GM19324 (cell line): ENCODE measurements at regions not wholly inside any gene's neighbourhood (a gene's known extent, or its start where the extent isn't known, plus 50 kb on each side); places are given as distances from the start of the nearest gene placed in this dataset.

ENCODE experiments used
- ATAC-seq: cut with Tn5 transposase; IDR thresholded peaks from one replicate; pipeline ENCODE4 v1.9.1; 2021; ENCODE audit warnings: mild to moderate bottlenecking, moderate library complexity; ENCODE audit not compliant: unreplicated experiment, low FRiP score

DNA sequence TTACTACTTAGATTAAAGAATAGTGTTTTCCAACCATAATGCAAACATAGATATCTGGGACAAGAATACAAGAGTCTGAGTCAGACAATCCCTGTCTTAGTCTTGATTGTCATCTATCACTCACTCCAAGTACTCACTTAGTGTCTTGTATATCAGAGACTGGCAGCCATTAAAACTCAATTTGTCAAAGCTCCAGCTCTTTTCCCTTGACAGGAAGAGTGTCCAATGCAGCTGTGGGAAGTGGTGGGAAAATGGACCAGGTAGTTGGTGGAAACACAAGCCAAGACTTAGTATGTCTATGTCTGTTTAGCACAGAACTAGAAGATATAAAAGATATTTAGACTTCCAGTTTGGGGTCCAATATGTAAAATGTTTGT lies 271.6 kb upstream of the CLEC14A start:
- ATAC-seq = no peak

DNA sequence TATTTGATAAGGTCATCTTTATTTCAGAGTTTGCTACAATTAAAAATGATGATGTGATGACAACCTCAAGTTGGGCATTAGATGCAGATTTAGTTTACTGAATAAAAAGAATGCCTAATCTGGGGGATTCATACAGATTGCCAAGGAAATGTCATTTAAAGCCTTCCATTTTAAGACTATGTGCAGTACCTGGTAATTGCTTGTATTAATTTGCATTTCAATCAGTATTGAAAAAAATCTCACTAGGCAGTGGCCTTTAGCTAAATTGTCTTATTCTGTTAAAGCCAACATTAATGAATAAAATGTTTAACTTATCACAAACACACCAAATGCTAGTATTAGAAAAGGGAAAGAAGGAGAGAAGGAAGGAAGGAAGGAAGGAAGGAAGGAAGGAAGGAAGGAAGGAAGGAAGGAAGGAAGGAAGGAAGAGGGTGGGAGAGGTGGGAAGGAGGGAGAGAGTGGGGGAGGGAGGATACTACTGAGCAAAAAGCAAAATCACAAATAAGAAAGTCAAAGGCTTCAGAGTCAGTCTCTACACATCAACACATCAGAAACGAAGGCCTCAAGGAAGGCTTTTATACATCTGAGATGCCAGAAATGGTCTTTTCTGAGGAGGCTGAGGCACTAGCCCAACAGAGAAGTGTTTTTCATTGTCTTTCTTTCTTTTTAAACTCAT lies 271.1 kb upstream of the CLEC14A start:
- ATAC-seq = no peak

DNA sequence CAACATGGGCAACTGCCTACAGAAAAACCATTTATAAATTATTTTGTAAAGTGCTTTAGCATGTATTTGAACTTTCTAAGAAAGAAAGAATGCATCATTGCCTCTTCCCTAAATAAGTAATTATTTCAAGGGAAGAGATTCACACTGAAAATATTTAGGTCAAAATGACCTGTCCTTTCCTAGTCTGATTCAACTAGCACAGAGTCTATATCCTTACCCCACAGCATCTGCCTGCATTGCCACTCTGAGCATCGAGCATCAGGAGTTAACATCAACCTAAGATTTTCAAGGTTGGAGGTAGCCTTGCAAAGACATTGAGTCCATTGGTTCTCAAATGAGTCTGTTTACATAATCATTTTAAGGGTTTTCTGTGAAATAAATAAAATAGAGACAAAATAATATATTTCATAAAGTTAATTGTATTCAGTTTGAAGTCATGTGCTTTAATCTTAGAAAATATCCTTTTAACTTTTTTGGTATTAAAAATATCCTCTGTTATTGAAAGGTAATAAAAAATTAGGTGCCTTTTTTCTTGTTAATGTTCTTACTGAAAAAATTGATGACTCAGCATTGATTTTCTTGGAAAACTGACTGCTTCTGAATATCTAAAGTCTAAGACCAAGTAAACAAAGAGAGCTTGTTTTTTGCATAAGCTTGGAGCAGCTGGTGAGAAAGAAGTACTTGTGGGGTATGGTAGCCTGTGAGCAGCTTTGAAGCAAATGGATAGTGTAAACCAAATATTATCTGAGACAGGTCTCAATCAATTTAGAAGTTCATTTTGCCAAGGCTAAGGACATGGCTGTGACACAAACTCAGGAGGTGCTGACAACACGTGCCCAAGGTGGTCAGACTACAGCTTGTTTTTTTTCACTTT lies 269.0 kb upstream of the CLEC14A start:
- ATAC-seq = no peak

DNA sequence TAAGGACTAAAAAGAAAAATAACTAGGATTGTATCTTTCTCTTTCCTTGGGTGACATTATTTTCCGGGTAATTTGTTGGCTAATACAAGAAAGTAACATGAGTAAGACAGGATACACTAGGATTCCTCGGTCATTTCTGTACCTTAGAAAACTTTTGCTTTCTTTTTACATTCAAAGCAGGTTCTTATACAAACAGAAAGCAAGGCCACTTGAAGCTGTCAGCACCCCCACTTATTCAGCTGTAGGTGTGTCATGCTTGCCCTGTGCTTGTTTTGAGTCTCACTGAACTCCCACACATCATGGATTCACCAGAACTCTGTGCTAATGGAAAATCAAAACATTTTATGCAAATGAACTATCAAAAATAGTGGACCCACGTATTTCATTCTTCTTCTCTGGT lies 266.8 kb upstream of the CLEC14A start:
- no peak for ATAC-seq

DNA sequence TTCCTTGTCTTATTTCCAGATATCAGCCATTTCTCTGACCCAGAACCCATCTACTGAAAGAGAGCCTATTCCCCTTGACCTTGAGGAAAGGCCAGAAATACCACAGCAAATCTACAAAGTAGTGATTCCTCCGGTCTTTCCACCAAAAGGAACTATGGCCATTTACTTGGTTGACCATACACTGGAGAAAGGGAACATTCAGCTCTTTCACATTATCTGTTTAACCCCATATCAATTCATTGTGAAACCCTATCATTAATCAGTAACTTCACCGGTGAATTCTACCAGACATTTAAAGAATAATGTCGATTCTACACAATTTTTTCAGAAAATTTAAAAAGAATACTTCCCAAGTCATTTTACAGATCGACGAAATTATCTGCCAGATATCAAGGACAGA lies 265.7 kb upstream of the CLEC14A start:
- ATAC-seq = no peak

DNA sequence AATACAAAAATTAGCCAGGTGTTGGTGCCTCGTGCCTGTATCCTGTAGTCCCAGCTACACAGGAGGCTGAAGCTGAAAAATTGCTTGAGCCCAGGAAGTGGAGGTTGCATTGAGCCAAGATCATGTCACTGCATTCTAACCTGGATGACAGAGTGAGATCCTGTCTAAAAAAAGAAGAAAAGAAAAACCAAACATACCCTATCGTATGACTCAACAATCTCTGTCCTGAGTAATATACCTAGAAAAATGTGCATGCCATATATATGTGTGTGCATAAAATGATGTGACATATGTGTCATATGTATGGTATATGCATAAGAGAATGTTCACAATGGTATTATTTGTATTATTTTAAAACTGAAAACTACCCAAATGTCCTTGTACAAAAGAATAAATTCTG lies 261.5 kb upstream of the CLEC14A start:
- no peak for ATAC-seq

DNA sequence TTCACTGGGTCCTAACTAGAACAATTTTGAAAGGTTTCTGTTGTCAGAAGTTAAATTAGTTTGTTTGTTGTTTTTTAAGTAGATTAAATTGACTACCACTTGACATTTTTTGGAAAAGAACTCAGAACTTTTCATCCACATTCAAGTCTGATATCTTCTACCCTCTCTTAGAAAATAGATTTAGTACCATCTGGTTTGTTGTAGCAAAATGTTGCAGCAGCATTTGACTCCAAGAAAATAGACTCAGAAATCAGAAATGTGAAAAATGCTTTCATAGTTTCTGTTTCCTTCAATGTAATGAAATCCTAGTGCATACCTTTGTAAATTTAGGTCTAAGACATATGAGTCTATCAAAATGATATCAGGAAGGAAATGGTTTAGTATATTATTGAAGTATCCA lies 256.3 kb upstream of the CLEC14A start:
- ATAC-seq = no peak

DNA sequence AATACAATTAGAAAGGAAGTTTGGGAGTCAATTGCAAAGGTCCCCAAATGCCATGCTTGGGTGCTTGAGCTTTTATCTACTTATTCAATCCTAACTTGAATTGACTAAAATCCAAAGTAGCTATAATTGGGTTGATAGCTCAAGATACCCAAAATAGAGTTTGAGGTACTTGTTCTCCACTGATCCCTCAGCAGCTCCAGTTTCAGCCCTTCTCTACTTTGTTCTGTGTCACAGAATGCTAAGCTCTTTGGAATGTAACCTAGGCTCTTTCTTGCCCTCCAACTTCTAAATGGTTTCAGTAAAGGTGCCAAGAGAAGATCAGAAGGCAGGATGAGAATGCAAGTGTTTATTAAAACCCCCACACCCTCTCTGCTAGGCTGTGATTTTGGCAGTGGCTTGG lies 251.4 kb upstream of the CLEC14A start:
- ATAC-seq = no peak

DNA sequence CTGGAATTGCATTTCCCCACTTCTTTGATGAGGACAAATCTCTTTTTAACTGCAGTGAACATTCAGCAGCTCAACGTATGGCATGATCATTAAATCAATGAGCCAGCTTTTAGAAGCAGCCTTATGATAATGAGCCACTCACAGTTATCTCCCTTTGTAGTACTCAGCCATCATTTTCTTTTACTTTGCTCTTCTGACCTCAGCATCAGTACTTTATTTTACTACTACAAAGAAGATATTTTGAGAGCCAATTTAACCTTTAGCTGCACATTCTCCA lies 250.0 kb upstream of the CLEC14A start:
- ATAC-seq = no peak

DNA sequence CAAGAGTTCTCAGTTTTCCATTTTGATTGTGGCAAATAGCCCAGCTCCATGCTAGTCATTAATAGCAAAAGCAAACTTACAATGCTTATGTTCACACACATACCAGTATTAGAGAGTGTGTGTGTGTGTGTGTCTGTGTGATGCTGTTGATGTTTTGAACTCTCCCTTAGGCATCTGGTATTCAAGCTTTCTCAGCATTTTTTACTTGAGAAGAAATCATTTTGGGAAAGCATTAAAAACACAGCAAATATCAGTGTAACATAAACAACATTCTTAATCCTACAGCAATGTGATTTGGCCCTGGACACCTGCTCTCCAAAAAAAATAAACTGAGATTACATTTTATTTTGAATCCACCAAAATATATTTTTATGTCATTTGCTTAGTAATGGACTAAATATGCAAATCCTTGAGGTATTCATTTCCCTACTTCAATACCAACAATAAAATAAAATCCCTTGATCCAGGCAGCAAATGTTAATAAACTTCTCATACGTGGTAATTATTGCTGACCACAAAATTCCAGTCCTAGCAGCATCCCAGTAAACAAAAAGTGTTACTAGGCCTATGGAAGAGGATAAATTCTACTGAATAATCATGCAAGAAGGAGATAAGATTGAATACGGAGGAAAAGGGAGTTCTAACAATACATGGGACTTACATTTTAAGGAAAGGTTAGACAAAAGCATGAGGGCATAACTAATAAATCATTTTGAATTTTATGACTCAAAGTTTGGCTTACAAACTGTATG lies 249.5 kb upstream of the CLEC14A start:
- ATAC-seq = no peak

DNA sequence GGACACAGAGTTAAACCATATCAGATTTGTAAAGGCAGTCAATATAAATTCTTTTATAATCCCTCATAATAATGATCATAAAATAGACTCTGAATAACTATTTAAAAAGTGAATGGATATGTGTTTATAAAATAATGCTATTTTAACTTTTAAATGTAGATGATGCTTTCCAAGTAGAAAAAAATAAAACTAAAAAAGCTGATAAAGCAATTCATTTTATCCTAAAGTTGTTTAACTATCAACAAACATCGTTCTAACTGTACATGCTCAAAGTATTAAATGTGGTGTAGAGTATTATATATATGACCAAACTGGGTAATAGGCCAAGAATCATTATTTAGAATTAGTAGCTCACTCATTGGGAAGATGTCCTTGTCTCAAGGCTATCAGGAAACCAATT lies 248.3 kb upstream of the CLEC14A start:
- no peak for ATAC-seq

DNA sequence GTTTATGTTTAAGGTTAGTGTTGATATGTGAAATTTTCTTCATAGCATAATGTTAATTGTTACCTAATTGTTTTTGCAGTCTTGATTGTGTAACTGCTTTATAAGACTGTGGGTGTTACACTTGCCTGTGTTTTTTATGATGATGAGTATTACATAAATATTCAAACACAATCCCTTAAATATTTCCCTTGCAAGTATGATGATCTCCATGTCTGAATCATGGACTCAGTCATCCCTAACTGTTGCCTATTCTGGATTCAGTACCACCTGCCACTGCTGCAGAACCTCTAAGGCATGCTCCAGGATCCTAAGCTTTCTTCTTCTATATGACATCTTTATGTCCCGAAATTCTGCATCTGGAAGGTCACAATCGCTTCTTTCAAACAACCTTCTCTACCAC lies 246.3 kb upstream of the CLEC14A start:
- ATAC-seq = no peak

DNA sequence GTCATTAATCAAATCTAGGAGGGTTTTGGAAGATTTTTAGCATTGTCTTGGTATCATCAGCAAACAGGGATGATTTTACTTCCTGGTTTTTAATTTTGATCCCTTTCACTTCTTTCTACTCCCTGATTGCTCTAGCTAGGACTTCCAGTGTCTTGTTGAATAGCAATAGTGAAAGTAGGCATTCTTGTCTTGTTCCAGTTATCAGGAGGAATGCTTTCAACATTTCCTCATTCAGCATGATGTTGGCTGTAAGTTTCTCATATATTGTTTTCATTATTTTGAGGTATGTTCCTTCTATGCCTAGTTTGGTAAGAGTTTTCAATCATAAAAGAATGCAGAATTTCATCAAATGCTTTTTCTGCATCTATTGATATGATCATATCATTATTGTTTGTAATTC lies 244.2 kb upstream of the CLEC14A start:
- no peak for ATAC-seq

DNA sequence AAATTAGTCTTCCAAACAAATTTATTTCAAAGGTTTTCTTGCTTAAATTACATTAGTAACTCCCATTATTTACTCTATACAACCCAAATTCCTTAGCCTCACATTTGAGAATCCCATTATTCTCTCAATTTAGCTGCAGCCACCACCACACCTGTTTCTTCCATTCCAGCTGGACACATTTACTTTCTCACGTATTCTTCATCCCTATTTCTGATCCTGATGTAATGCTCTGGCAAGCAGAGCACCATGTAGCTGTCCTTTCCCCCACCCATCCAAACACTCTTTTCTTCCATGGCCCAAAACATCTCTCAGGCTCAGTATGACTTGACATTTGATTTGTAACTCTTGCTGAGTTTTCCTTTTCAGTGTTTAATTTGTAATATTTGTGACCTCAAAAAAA lies 240.2 kb upstream of the CLEC14A start:
- ATAC-seq = no peak

DNA sequence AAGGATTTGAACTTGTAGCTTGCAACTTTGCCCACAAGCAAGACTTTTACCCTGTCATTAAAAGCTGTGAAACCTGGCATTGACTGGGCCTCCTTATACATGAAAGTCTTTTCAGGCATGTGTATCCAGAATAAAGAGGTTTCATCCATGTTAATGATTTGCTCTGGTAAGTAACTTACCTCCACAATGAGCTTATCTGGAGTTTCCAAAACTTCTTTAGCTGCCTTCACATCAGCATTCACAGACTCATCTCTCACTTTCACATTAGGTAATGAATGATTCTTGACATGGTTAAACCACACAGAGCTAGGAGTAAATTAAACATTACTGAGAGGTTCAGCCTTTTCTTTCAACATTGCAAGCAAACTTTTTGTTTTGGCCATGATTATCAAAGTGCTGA lies 234.4 kb upstream of the CLEC14A start:
- no peak for ATAC-seq

DNA sequence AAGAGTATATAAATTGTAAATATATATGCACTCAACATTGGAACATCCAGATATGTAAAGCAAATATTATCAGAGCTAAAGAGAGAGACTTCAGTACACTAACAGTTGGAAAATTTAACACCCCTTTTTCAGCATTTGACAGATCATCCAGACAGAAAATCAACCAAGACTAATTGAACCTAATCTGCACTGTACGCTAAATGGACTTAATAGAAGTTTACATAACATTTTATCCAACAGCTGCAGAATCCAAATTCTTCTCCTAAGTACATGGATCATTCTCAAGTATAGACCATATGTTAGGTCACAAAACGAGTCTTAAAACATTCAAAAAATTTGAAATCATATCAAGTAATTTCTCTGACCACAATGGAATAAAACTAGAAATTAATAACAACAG lies 229.1 kb upstream of the CLEC14A start:
- ATAC-seq = no peak

DNA sequence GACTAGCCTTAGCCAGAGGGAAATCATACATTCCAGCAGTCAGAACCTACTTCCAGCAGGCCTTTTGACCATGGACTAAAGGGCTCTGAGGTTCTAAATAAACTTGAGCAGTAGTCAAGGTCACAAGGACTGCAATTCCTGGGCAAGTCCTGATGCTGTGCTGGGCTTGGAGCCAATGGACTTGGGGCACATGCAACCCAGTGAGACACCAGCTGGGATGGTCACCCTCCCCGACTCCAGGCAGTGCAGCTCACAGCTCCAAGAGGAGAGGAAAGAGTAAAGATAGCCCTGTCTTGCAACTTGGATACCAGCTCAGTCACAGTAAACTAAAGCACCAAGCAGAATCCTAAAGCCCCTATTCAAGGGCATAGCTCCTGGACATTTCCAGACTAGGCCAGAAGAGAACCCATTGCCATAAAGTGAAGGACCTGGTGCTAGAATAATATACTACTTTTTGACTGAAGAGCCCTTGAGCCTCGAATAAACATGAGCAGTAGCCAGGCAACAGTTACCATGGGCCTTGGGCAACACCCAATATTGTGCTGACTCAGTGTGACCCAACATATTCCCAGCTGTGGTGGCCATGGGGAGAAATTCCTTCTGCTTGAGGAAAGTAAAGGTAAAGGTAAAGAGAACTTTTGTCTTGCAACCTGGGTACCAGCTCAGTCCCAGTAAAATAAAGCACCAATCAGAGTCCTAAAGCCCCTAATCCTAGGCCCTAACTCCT lies 226.2 kb upstream of the CLEC14A start:
- no peak for ATAC-seq

DNA sequence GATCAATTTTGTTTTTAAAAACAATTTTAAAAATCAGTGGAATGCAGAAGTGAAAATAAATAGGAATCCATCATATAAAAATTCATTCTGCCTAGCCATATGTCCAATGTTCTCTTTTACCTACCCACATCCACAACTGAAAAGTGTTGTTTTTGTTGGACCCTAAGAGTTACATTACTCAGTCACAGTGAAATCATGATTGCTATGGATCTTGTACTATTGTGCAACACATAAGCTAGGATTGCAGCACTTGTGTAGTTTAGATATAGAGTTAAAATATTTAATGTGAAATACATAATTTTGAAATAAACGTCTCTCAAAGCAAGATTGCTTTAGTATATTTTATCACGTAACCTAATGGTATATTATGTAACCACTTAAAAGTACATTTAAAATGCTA lies 213.3 kb upstream of the CLEC14A start:
- no peak for ATAC-seq

DNA sequence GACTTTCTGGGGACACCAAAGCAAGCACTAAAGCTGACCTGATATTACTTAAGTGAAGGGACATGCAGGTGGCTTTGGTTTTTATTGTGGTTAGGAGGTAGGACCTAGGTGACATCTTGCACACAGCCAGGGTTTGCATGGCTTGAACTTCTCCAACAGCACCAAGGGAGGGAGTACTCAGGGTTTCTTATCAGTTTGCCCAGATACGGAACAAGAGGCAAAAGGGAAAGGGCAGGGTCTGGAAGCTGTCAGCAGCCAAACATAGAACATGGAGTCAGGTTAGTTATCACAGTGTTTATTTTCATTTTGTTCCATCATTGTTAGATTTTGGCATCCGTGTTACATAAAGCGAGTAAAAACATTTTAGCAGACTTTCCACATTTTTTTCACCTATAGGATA lies 186.3 kb upstream of the CLEC14A start:
- no peak for ATAC-seq

DNA sequence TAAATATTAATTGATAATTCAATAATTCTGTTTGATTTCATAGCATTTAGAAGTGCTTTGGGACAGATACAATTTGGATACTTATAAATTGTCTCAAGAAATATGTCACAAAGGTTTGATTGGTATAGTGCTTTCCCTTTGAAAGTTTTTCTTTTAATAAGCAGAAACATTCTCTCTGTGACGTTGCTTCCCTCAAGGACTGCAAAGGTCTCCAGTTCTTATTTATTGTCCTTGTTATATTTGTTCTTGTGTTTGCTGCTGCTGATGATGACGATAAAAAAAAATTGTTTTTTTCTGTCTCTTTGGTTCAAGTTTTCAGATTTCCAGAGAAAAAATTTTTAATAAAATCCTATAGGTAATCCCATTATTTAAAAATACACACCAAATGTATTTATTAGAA lies 176.3 kb upstream of the CLEC14A start:
- ATAC-seq = no peak

DNA sequence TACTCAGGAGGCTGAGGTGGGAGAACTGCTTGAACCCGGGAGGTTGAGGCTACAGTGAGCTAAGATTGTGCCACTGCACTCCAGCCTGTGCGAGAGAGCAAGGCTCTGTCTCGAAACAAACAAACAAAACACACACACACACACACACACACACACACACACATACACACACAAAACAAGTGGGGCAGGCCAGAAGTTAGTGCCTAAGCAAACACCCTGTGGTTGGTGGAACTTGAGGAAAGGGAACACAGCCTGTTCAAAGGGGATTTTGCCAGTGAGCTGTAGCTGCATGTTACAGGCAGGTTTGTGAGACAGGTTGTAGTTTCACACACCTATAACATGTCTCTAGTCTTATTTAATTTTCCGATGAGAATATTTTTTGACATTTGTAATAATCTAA lies 175.3 kb upstream of the CLEC14A start:
- no peak for ATAC-seq
